HG03432 (cell line): ENCODE measurements at regions not wholly inside any gene's neighbourhood (a gene's known extent, or its start where the extent isn't known, plus 50 kb on each side); places are given as distances from the start of the nearest gene placed in this dataset.
"Not testable (repeated sequence)": the region's sequence is repeated elsewhere in the genome, so short reads cannot be mapped to it uniquely, and the experiment has no call there.

ENCODE experiments used
- ATAC-seq: cut with Tn5 transposase; IDR thresholded peaks from one replicate; pipeline ENCODE4 v1.9.1; 2021; ENCODE audit warnings: mild to moderate bottlenecking, moderate library complexity; ENCODE audit not compliant: unreplicated experiment

GRCh38 chr10:7108141-7108540 is 302.7 kb downstream of the SFMBT2 start:
- no peak for ATAC-seq

GRCh38 chr10:7107285-7107684 is 303.5 kb downstream of the SFMBT2 start:
- ATAC-seq: no peak

- ATAC-seq: not testable (repeated sequence)
Observed at GRCh38 chr10:7104379-7104778, 306.5 kb downstream of the SFMBT2 start.

- ATAC-seq: peak; percentile 87
Observed at GRCh38 chr10:7102557-7103349, 308.1 kb downstream of the SFMBT2 start.

GRCh38 chr10:7102084-7102483 is 308.8 kb downstream of the SFMBT2 start:
- no peak for ATAC-seq

- ATAC-seq: no peak
Observed at GRCh38 chr10:7101451-7101850, 309.4 kb downstream of the SFMBT2 start.

- no peak for ATAC-seq
Observed at GRCh38 chr10:7100032-7100702, 310.7 kb downstream of the SFMBT2 start.

GRCh38 chr10:7098160-7098762 is 312.6 kb downstream of the SFMBT2 start:
- ATAC-seq: no peak

- ATAC-seq: no peak
Observed at GRCh38 chr10:7094781-7095180, 316.1 kb downstream of the SFMBT2 start.

- no peak for ATAC-seq
Observed at GRCh38 chr10:7093368-7093767, 317.5 kb downstream of the SFMBT2 start.

- no peak for ATAC-seq
Observed at GRCh38 chr10:7092603-7093002, 318.2 kb downstream of the SFMBT2 start.

GRCh38 chr10:7090529-7090928 is 320.3 kb downstream of the SFMBT2 start:
- ATAC-seq: no peak

- no peak for ATAC-seq
Observed at GRCh38 chr10:7085913-7086589, 324.8 kb downstream of the SFMBT2 start.

- ATAC-seq: no peak
Observed at GRCh38 chr10:7085147-7085912, 325.5 kb downstream of the SFMBT2 start.

- no peak for ATAC-seq
Observed at GRCh38 chr10:7084280-7085005, 326.4 kb downstream of the SFMBT2 start.

GRCh38 chr10:7082967-7083366 is 327.9 kb downstream of the SFMBT2 start:
- no peak for ATAC-seq

- ATAC-seq: no peak
Observed at GRCh38 chr10:7077880-7078279, 333.0 kb downstream of the SFMBT2 start.

GRCh38 chr10:7075851-7076250 is 335.0 kb downstream of the SFMBT2 start:
- ATAC-seq: no peak

GRCh38 chr10:7075110-7075509 is 335.7 kb downstream of the SFMBT2 start:
- no peak for ATAC-seq

- ATAC-seq: no peak
Observed at GRCh38 chr10:7071421-7071820, 339.4 kb downstream of the SFMBT2 start.
